ENCODE measurements at regions not wholly inside any gene's neighbourhood (a gene's known extent, or its start where the extent isn't known, plus 50 kb on each side); places are given as distances from the start of the nearest gene placed in this dataset.

DNA sequence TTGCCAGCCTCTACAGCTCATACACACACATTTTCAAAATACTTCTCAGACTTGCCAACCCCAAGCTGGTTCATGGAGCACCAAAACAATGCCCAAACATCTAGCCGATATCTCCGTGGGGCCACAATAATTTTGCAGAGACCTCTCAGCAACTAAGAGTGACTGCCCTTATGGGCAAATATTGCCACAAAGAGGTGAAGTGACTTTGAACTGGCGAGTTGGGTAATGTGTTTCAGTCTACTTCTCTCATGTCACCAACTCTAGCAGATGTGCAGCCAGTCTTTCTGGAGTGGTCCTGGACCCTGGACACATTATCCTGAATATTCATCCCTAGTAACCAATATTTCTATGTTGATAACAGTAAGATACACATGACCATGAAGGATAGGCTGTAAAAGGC lies 290.3 kb downstream of the EMP1 start:
- no peak for DNase-seq

DNA sequence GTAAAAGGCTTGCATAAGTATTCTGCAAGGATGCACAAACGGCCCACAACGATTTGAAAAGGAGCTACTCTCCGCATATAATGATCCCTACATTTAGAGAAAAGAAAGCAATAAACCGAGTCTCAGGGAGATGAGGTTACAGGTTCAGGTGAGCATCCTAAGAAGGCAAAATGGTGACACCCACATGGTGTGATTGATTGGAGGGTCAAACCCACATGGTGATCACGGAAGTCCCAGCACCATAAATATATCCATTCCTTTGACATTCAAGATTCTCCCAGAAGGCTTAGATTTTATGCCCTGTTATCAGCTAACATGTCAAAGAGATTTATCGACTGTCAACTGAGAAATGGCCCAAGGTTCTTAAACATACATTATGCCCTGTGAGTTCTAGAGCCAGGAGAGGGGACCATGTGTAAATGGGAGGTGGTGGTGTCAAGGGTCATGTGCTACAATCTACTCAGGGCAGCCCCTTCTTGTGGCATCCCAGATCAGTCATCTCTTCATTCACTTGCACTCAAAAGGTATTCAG lies 282.2 kb downstream of the EMP1 start:
- no peak for DNase-seq

DNA sequence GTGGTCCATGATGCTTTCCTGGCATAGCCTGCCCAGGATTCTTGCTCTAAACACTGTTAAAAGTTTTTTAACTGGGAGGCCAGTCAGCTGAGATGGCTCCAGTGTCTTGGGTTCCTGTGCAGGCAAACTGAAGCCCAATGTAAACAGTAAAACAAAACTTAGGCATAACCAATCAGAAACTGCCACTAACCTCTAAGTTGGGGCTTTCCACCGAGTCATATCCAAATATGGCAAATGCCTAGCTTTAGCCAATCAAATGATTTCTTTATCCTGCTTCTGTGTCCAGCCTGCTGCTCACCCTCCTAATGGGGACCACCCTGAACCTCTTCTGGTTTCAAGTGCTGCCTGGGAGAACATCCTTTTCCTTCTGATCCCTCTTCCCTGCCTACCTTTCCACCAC lies 277.9 kb downstream of the EMP1 start:
- DNase-seq: no peak

DNA sequence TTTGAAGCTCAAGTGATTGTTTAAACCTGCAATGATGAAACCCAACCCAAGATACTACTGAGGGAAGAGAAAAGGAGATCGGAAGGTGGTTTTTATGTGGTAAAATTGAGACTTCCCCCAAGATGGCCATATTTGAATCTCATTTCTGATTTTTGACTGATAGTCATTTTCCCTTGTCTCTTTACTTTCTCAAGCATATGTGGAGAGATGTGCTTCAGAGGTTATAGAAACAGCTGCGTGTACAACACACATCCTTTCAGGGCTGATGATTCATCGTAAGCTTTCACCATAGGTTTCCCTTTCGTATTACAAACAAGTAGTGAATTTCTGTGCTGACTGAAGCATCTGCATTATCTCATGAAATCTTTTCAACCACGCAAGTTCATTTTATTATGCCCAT lies 276.2 kb downstream of the EMP1 start:
- DNase-seq: no peak

DNA sequence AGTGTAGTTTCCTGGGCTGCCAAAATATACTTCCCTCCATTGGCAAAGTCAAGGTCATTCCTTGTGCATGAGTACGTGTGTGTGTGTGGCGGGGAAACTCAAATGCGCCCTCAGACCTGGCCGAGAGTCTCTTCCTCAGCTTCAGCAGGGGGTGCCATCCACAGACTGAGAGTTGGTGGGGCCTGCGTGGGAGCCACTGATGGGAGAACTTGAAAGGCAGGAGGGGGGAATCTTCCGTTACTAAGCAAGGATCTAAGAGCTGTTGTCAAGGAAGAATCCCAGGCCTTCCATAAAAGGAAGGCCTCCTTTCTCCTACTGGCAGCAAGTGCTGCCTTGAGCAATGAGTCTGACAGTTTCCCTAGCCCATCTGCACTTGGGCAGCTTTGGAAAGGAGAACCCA lies 274.9 kb downstream of the EMP1 start:
- no peak for DNase-seq

DNA sequence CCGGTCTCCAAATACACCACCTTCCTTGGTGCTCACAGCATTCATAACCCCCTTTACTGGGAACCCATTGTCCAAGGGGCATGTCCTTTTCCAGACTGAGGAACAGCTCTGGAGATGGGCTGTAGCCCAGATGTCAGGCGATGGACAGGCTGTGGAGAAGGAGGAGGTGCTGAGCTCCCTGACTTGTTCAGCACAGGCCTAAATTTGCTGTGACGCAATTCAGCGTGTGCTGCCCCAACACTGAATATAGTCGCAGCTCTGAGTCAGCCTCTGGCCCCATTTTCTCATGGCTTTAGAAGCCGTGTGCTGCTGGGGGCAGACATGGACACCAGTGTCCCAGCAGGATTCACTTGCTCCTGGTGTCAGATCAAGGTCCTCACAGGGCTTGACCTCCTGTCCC lies 269.1 kb downstream of the EMP1 start:
- DNase-seq: no peak

DNA sequence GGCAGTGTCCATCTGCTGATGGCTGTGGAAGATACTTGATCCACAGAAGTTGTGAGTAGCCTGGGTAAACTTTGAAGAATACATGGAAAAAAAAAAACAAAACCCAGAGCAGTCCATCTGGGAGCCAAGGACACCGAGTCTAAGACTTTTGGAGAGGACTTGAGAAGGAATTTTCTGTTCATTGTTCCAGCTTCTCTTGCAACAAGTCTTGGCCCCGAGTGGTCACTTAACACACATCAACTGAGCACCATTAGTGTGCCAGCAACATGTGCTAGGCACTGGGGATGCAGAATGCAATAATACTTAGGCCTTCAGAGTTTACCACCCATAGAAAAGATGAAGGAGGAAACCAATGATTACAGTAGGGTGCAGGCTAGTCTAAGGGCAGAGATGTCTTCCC lies 266.7 kb downstream of the EMP1 start:
- no peak for DNase-seq

DNA sequence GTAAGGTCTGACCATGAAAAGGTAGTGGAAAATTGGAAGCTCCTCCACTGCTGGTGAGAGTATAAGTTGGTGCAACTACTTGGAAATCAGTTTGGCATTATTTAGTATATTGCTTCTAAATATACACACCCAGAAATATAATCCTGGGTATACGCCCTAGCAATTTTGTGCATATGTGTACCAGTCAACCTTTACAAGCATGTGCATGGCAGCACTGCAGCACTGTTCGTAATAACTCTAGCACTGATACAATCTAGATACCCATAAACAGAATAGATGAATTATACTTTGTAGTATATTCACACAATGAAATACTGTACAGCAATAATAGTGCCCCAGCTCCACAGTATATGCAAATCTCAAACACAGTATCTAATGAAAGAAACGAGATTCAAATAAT lies 265.9 kb downstream of the EMP1 start:
- no peak for DNase-seq

DNA sequence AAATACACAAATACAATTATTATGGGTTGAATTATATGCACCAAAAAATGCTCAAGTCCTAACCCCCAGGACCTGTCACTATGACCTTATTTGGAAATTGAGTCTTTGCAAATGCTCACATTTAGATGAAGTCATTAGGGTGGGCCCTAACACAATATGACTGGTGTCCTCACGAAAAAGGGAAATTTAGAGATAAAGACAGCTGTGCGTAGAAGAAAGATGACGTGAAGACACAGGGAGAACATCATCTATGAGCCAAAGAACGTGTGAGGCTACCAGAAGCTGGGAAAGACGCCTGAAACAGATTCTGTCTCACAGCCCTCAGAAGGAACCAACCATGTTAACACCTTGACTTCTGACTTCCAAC lies 259.2 kb downstream of the EMP1 start:
- no peak for DNase-seq

DNA sequence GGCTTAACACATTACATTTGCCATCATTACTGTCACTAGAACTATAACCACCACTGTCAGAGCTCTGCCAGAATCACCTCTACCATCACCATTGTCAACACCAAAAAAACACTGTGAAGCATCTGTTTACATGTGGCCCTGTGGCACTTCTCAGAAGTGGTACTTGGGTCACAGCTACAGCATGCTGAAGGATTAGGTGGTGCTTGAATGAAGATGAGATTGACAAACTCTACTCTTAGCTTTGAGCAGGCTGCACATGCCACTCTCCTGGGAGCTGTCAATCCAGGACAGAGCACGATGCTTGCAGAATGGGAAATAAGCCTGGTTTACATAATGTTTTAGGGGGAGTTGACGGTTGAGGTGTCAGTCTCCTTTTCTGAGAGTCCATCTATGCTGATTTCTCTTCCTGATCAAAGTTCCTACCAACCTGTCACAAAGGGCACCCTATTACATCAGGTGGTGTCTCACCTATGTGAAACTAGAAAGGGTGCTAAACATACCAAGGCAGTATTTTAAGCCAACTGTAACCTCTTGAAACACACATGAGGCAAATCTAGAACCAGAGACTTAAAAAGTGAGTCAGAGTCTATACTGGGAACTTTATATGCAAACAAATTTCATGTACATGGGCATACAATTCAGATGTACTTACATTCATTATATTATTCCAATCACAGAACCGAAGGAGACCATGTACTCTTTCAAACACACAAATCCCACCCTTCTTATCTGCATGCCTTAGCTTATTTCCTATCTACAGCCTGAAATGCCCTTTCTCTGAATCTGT lies 258.7 kb downstream of the EMP1 start:
- no peak for DNase-seq

DNA sequence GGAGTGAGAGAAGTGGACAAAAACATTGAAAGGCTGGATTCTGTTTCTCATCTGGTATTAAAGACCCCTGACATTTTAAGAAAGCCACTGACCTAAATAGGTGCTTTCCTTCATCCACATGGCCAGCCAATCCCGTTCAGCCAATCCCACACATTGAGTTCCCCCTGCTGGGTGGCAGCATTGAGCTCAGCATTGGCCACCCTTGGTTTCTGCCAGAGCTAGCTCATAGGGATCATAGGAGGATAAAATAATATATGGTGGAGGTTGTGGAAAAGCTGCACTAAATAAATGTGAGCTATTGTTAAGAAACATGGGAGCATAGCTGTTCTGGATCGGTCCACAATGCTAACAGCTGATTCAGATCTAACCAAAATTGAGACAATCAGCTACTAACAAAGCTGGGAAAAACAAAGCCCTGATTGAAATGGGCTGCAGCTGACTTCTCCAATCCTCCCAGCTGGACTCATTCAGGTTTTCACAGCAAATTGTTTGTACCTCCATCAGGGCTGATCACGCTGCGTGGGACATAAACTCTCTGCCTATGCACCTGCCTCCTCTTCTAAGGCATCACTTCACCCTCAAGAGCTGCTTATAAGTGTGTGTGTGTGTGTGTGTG lies 256.5 kb downstream of the EMP1 start:
- DNase-seq: peak; percentile 17

DNA sequence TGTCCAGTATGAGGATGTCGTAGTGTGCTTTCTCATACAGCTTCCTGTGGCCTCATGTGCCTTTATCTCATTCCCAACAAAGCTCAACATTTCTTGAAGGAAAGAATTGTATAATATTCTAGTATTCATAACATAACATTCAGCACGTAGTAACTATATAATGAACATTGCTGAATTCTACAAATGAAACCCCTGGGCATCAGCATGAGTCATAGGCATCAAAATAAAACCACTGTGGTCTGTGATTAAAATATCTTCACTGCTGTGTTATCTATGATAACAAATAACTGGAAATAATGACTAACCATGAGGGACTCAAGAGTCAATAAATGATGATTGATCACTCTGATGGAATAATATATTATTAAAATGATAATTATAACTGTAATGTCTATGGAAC lies 255.2 kb downstream of the EMP1 start:
- DNase-seq: no peak

DNA sequence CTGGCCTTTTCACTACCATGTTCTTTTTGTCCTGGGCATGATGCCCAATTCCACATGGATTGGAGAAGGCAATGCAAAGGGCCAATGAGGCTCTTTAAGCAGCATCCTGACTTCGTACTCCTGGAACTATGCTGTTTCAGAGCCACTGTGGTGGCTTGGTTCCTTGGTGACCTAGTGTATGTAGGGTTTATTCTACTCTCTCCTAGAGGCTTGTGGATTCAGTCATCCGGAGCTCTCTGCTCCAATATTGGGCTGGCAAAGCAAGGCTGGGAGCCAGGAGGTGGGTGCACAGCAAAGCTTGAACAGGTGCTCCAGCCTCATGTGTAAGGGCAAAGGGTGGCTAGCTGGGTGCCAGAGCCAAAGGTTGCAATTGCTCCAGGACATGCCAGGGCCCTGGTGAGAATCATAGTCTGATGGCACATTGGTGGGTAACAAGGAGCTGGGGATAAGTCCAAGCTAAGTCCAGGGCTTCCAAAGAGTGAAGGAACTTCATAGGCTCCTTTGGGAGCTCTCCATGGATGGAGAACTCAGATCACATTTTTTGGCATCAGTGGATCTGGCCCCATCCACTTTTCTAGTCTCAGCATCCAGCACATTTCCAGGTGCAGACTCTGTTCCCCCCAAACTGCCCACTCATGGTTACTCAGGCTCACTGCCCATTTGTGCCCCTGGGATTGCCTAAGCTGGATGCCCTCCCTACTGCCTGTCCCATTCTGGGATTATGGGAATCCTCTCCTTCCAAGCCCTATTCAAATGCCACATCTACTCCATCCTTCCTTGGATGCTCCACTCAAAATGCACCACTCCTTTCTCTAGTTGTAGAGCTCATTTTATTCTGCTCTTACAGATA lies 253.9 kb downstream of the EMP1 start:
- DNase-seq: no peak

DNA sequence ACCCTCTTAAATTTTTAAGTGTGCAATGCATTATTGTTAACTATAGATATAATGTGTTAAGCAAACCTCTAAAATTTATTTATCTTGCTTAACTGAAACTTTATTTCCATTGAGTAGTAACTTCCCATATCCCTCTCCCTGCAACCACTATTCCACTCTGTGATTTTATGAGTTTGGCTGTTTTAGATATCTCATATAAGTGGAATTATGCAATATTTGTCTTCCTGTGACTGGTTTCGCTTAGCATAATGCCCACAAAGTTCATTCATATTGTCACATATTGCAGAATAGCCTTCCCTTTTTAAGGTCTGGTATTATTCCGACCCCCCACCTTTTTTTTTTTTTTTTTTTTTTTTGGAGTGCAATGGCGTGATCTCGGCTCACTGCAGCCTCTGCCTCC lies 247.6 kb downstream of the EMP1 start:
- no peak for DNase-seq

DNA sequence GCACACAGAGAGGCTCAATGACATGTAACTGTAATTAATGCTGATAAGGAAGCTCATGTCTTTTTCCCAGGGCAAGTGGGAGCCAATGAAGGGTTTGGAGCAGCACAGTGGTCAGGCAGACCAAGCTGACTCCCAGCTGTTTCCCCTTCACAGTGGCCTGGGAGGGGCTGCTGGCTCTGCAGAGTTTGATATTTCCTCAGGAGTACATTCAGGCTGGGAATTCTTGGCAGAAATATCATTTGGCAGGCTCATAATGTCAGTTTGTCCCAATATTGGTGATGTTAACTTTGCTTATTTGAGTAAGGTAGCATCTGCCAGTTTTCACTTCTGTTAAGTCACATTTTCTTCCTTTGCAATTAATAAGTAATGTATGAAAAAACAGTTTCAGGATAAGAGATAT lies 247.0 kb downstream of the EMP1 start:
- no peak for DNase-seq

DNA sequence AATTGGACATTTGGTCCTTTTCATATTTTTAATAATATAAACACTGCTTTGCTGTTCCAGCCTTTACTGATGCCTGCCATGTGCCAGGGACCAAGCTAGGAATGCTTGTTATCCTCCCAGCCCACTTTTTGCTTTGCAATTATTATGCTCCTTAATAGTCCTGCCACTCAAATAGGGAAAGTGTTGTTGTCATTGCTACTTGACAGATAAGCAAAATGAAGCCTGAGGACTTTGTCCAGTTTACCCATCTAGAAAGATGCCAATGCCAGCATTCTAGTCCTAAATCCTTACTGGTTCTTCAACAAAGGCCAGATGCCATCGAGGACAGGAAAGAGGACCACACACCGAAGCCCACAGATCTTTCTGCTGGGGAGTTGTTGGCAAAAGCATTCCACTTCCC lies 246.5 kb downstream of the EMP1 start:
- no peak for DNase-seq

DNA sequence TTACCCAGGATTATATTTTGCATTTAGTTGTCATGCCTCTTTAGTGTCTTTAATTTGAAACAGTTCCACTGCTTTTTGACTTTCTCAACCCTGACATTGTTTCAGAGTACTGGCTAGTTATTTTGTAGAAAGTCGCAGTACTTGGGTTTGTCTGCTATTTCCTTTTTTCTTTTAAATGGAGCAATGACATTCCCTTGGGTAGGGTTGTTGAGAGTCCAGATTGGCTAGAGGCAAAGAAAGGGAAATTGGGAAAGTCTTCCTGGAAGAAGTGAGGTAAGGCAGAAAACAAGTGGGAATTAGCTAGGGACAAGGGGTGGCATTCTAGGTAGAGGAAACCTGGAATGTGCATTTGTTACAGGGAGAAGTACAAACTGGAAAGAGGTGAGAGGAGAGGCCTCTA lies 245.9 kb downstream of the EMP1 start:
- DNase-seq: no peak

DNA sequence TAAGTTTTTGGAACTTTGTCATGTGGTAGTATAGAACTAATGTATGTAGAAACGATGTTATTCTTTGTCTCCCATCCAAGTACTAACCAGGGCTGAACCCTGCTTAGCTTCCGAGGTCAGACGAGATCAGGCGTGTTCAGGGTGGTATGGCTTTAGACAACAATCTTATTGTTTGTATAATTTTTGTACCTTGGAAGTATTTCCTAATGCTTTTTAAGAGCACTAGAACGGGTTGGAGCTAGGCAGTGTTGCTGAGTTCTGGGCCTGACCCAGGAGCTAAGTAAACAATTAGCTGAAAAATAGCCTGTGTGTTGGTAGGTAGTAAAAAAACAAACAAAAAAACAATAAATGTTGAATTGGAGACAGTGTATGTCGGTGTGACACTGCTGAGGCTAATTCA lies 244.3 kb downstream of the EMP1 start:
- DNase-seq: no peak

DNA sequence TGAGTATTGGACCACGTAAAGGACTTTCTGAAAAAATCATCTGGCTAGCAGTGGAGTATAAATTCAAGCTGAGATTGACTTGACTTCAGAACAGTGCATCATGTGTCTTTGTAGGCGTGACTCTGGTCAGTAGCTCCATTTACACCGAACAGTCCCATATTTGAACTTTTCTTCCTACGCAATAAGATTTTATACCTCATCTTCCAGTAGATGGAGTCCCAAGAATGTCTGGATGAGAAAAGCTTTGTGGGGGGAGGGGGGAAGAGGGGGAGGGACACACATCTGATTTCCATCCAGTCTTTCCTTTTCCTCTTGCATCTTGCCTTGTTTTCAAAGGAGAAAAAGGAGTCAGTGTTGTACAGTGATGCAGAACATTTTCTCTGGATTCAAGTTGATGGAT lies 241.0 kb downstream of the EMP1 start:
- DNase-seq: no peak

DNA sequence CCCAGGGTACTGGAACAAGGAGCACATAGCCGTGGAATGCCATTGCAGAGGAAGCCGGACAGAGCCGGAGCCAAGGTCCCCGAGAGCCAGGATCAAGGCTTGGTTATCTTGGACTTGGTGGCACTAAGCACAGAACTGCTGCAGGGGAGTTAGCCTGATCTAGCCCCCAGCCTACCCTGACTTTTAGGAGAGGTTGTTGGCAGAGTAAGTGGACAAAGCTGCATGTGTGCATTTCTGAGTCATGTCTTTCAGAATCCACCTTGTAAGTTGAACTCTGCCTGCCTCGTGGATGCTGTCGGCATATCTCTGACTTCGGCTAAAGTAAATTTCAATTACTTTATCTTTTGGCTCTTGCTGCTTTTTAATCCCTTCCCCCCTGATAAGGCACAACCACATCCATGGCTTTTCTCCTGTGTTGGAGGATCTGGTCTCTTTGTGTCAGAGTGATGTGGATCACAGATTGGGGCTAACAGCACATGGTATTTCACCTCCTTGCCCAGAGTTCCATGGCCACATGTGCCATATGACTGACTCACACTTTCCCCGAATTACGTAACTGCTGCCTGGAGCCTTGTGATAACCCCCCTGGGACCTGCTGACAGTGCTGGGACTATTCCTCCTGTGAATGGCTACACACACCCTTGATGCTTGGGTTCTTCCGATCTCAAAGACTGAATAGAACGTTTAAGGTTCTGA lies 240.3 kb downstream of the EMP1 start:
- no peak for DNase-seq

DNA sequence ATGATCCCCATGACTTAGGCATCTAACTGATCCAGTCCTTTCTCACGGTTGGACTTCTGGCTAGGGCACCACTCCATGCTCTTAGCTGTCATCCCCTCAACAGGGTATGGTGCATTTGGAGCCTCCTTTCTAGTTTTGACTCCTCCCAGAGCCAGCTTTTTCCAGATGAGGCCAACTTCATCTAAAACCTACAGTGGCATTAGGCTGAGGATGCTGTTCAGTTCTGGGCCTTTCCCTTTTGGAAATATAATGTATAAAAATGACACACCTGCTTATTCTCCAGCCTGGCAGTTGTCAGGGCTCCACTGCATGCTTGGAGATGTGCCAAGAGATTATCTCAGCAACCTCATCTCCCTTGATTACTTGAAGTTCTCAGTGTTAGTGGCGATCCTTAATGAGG lies 239.7 kb downstream of the EMP1 start:
- peak; percentile 74 for DNase-seq

DNA sequence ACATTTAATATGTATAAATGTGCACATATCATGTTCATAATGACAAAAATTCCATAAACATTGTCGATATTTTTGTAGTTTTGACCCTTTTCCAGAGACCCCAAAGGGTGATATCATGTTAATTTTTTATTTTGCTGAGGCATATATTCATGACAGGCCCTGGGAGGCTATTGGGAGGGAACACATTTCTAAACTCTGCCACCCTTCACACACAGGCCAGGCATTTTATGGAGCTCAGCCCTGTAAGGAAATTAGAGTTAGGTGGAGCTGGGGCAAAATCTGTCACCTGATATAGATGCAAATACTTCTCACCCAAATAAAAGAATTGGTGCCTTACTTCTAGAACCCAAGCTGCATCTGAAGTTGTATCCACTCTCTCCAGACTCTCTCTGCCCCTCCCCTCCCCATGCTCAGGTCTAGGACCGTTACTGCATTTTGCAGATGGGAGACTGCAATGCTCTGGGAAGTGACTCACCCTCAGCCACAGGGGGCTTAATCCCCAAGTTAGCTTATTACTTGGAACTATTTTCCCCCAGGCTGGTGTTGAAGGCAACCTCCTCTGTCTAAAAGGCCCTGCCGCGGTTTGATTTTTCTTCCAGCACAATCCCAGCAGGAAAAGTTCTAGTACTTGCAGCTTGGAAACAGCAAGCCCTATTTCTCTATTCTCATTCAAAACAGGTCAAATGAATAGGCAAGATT lies 238.9 kb downstream of the EMP1 start:
- DNase-seq: no peak

DNA sequence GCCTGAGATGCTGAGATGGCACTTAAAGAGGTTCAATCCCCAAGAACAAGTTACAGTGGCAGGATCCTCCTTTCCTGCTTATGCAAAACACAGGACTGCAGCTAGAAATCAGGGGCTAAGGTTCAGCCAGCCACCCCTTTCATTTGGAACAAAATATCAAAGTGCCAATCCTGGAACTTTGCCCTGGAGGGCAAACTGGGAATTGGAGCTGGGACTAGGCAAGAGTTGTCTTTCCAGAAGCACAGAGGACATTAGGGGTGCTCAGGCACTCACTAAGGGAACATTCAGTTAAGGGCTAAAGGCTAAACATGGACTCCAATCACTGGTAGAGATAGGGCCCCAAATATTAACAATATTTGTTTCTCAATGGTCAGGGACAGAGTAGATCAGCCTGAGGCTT lies 237.2 kb downstream of the EMP1 start:
- DNase-seq: no peak
